Neural progenitor cell (in vitro differentiated cells): ENCODE measurements at regions not wholly inside any gene's neighbourhood (a gene's known extent, or its start where the extent isn't known, plus 50 kb on each side); places are given as distances from the start of the nearest gene placed in this dataset.

Source experiments
- DNase-seq: peaks from one replicate; pipeline ENCODE4 v3.0.0-alpha.2; 2016; ENCODE audit warnings: low spot score
- H2AFZ ChIP-seq: fragments of 200-600 bp; sonication (generic); replicated peaks from 2 replicates; pipeline ENCODE4 v1.6.1; 2016; ENCODE audit warnings: antibody characterized with exemption
- H3F3A ChIP-seq: fragments of 200-600 bp; sonication (generic); 2 replicates; pipeline ENCODE4 v1.6.1; 2016; ENCODE audit warnings: antibody characterized with exemption, low read depth
- H3K27ac ChIP-seq: fragments of 200-600 bp; sonication (generic); 2 replicates; pipeline ENCODE4 v1.5.1; 2016; ENCODE audit warnings: mild to moderate bottlenecking
- H3K27me3 ChIP-seq: fragments of 200-600 bp; sonication (generic); 2 replicates; pipeline ENCODE4 v1.6.1; 2016; ENCODE audit warnings: mild to moderate bottlenecking, moderate library complexity
- H3K36me3 ChIP-seq: fragments of 200-600 bp; sonication (generic); 2 replicates; pipeline ENCODE4 v1.5.1; 2016
- H3K4me1 ChIP-seq: fragments of 200-600 bp; sonication (generic); 2 replicates; pipeline ENCODE4 v1.6.1; 2016; ENCODE audit warnings: mixed run types
- H3K4me2 ChIP-seq: fragments of 200-600 bp; sonication (generic); 2 replicates; pipeline ENCODE4 v1.6.1; 2016
- H3K4me3 ChIP-seq: fragments of 200-600 bp; sonication (generic); 2 replicates; pipeline ENCODE4 v1.5.1; 2016
- H3K79me2 ChIP-seq: fragments of 200-600 bp; sonication (generic); 2 replicates; pipeline ENCODE4 v1.6.1; 2016; ENCODE audit warnings: low read depth
- H3K9ac ChIP-seq: fragments of 200-600 bp; sonication (generic); 2 replicates; pipeline ENCODE4 v1.6.1; 2016
- H3K9me3 ChIP-seq: fragments of 200-600 bp; sonication (generic); 2 replicates; pipeline ENCODE4 v1.5.1; 2016; ENCODE audit warnings: low read depth
- H4K20me1 ChIP-seq: fragments of 200-600 bp; sonication (generic); 2 replicates; pipeline ENCODE4 v1.6.1; 2016; ENCODE audit warnings: low read depth
- H3K27ac Mint-ChIP-seq: 3 replicates; pipeline ENCODE4 v1.8.0; 2021; ENCODE audit warnings: mixed read lengths
- H3K27me3 Mint-ChIP-seq: 2 replicates; pipeline ENCODE4 v1.8.0; 2022; ENCODE audit warnings: low read depth, mild to moderate bottlenecking, inconsistent platforms, moderate library complexity, mixed read lengths; ENCODE audit not compliant: insufficient read depth
- H3K36me3 Mint-ChIP-seq: 3 replicates; pipeline ENCODE4 v1.8.0; 2021; ENCODE audit warnings: mixed read lengths
- H3K4me1 Mint-ChIP-seq: 3 replicates; pipeline ENCODE4 v1.8.0; 2021; ENCODE audit warnings: mixed read lengths
- H3K4me3 Mint-ChIP-seq: 3 replicates; pipeline ENCODE4 v1.8.0; 2021; ENCODE audit warnings: mild to moderate bottlenecking, moderate library complexity, mixed read lengths
- H3K9me3 Mint-ChIP-seq: 3 replicates; pipeline ENCODE4 v1.8.0; 2020; ENCODE audit warnings: mixed read lengths
- EZH2 ChIP-seq: fragments of 200-600 bp; sonication (generic); IDR thresholded peaks from 2 replicates; pipeline ENCODE4 v1.6.1; 2017; ENCODE audit warnings: antibody characterized with exemption, mild to moderate bottlenecking, moderate library complexity
- EZH2phosphoT487 ChIP-seq: fragments of 200-600 bp; sonication (generic); IDR thresholded peaks from 2 replicates; pipeline ENCODE4 v1.6.1; 2017; ENCODE audit warnings: antibody characterized with exemption
- TF ChIP-seq, protein P1 (sequence below): fragments of 200-600 bp; sonication (generic); IDR thresholded peaks from 2 replicates; pipeline ENCODE4 v1.5.1; 2017; ENCODE audit warnings: antibody characterized with exemption, mild to moderate bottlenecking

DNA sequence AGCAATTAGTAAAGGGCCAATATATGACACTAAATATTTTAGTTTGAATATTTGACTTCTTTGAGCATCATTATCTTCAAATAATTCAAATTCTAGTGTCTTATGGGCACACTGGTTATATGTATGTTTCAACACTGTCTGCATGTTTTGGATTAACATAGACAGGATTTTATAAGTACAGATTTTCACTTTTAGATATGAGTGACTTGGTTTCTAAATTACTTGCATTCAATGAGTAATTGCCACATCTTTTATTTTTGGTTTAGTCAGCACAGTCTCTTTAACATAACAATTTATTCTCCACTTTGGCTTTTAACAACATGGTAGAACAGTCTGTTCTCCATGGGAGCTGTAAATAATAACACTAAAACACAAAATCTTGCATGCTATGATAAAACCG, 674.8 kb downstream of the TBL1XR1 start:
- peaks cover 4% of the 10 kb centered on the region for H3K4me1 Mint-ChIP-seq
- no peak overlapping the region for H3K4me3 Mint-ChIP-seq
- no peaks in the 10 kb centered on the region for H3K4me1 ChIP-seq
- no peak overlapping the region for H3K4me3 ChIP-seq
- no peaks in the 10 kb centered on the region for H3K27me3 ChIP-seq
- H3K9me3 ChIP-seq, result no peaks in the 10 kb centered on the region
- H3K27ac Mint-ChIP-seq, result no peak overlapping the region
- no peaks in the 10 kb centered on the region for H3K9me3 Mint-ChIP-seq
- DNase-seq, result no peak
- no peaks in the 10 kb centered on the region for H3F3A ChIP-seq
- H3K36me3 Mint-ChIP-seq, result no peaks in the 10 kb centered on the region
- H3K27ac ChIP-seq, result no peak overlapping the region
- no peaks in the 10 kb centered on the region for H3K36me3 ChIP-seq
- H3K27me3 Mint-ChIP-seq, result no peaks in the 10 kb centered on the region
- TF ChIP-seq EZH2 (no peak), EZH2phosphoT487 (no peak)
- TF ChIP-seq, protein P1, sequence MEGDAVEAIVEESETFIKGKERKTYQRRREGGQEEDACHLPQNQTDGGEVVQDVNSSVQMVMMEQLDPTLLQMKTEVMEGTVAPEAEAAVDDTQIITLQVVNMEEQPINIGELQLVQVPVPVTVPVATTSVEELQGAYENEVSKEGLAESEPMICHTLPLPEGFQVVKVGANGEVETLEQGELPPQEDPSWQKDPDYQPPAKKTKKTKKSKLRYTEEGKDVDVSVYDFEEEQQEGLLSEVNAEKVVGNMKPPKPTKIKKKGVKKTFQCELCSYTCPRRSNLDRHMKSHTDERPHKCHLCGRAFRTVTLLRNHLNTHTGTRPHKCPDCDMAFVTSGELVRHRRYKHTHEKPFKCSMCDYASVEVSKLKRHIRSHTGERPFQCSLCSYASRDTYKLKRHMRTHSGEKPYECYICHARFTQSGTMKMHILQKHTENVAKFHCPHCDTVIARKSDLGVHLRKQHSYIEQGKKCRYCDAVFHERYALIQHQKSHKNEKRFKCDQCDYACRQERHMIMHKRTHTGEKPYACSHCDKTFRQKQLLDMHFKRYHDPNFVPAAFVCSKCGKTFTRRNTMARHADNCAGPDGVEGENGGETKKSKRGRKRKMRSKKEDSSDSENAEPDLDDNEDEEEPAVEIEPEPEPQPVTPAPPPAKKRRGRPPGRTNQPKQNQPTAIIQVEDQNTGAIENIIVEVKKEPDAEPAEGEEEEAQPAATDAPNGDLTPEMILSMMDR, result no peak
- no peak overlapping the region for H3K4me2 ChIP-seq
- H2AFZ ChIP-seq, result no peak overlapping the region
- H4K20me1 ChIP-seq, result no peaks in the 10 kb centered on the region
- no peaks in the 10 kb centered on the region for H3K79me2 ChIP-seq
- H3K9ac ChIP-seq, result no peak overlapping the region

DNA sequence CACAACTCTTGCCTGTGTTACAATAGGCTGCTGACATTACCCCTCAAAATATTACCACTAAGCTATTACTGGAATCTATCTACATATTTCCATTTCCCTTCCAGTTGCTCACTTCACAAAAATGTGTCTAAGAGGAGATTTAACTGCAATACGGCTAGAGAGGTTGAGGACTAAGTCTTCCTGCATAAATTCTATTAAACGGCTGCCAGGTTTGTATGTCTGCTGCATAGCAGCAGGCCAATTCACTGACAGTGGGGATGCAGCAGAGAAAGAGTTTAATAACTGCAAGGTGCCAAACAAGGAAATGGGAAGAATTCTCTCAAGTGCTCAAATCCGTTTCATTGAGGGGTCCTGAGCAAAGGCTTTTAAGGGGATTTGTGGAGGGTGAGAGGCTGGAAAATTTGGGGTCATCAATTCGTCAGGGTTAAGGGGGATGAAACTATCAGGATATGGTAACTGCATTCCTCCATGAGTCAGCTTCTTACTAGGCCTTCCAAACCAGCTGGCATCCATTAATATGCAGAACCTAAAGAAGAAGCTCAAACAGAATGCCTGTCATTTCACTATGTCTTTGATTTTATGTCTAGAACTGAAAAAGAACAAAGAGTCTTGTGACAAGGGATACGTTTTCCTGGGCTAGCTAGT, 675.6 kb downstream of the TBL1XR1 start:
- Histone ChIP-seq H3K4me1 (no peaks in the 10 kb centered on the region), H3K4me2 (no peak overlapping the region), H2AFZ (peak overlapping the region; percentile 44), H3K9ac (no peak overlapping the region), H3K36me3 (no peaks in the 10 kb centered on the region), H3K27me3 (no peaks in the 10 kb centered on the region), H3K4me3 (no peak overlapping the region), H3K27ac (no peak overlapping the region), H4K20me1 (no peaks in the 10 kb centered on the region), H3F3A (no peaks in the 10 kb centered on the region), H3K9me3 (no peaks in the 10 kb centered on the region), H3K79me2 (no peaks in the 10 kb centered on the region)
- Mint-ChIP-seq H3K27ac (no peak overlapping the region), H3K4me1 (peaks cover 4% of the 10 kb centered on the region), H3K27me3 (no peaks in the 10 kb centered on the region), H3K36me3 (no peaks in the 10 kb centered on the region), H3K4me3 (no peak overlapping the region), H3K9me3 (peaks cover 4% of the 10 kb centered on the region)
- TF ChIP-seq, protein P1, result no peak
- TF ChIP-seq EZH2 (no peak), EZH2phosphoT487 (no peak)
- no peak for DNase-seq

DNA sequence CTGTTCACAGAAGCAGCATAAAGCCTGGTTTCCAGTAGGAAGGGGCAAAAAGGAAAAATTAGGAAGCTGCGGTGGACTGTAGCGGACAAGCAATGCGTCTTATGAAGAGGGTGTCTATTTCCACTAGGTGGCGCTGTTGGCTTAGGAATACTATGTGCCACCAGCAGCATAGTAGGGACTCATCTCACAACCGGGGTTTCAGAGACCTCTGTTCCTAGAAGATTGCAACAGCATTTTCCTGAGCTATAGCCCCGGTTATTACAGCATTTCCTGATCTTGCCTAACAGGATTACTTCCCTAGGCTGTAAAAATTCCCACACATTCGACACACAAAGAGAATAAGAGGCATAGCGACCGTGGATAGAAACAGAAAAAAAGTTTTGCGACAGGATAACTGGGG, 683.0 kb downstream of the TBL1XR1 start:
- H3K9me3 ChIP-seq, result peaks cover 5% of the 10 kb centered on the region
- TF ChIP-seq, protein P1, result peak; percentile 69
- TF ChIP-seq EZH2, result no peak
- no peak overlapping the region for H3K4me3 ChIP-seq
- Mint-ChIP-seq H3K27ac (no peak overlapping the region), H3K9me3 (peaks cover 47% of the 10 kb centered on the region), H3K27me3 (peaks cover 6% of the 10 kb centered on the region), H3K4me1 (no peaks in the 10 kb centered on the region), H3K4me3 (no peak overlapping the region), H3K36me3 (no peaks in the 10 kb centered on the region)
- no peaks in the 10 kb centered on the region for H3K79me2 ChIP-seq
- no peaks in the 10 kb centered on the region for H4K20me1 ChIP-seq
- H3F3A ChIP-seq, result no peaks in the 10 kb centered on the region
- H3K4me2 ChIP-seq, result no peak overlapping the region
- no peaks in the 10 kb centered on the region for H3K4me1 ChIP-seq
- H3K27me3 ChIP-seq, result no peaks in the 10 kb centered on the region
- no peak overlapping the region for H2AFZ ChIP-seq
- H3K27ac ChIP-seq, result no peak overlapping the region
- DNase-seq, result peak; percentile 84
- no peaks in the 10 kb centered on the region for H3K36me3 ChIP-seq
- H3K9ac ChIP-seq, result no peak overlapping the region
